Heart left ventricle (tissue), 13 donors: ENCODE measurements at regions not wholly inside any gene's neighbourhood (a gene's known extent, or its start where the extent isn't known, plus 50 kb on each side); places are given as distances from the start of the nearest gene placed in this dataset.

ENCODE experiments used
- POLR2A ChIP-seq, 2 donors: fragments of 450-650 bp; IDR thresholded peaks; one replicate each; pipeline ENCODE4 v1.6.1; 2017; ENCODE audit warnings: antibody characterized with exemption in 2 of 2, mild to moderate bottlenecking in 2 of 2, moderate library complexity in 2 of 2
- TF ChIP-seq, protein P1 (sequence below), 12 donors: fragments of 200-600 bp; sonication (generic) in 4 of 12; IDR thresholded peaks; one replicate each; pipeline versions ENCODE4 v1.5.0 to v1.8.0; 2018 to 2022; ENCODE audit warnings: antibody characterized with exemption in 12 of 12, mild to moderate bottlenecking in 5 of 12
- donor health status: ischemic (EF 13 %, LVEDD 7.1; RV severe dilation, severe dysfunction).
- donor health status: DM: no; HTN: yes; CAD: no.
- donor health status: DM: no; HTN: no; CAD: no.
- donor health status: ischemic (EF 25% LVEDD 6.9; RV normal size, moderate dysfunction).
- donor health status: ischemic (EF 25% LVEDD 5.7; RV mildly dilated, moderate dysfunction).
- donor health status: ischemic (EF 35%, LVEDD 5.7; RV mildly dilated, moderate dysfunction).
- donor health status: nonischemic (EF 11% LVEDD 7.7; RV severe dilation, severe dysfunction).
- donor health status: DM: yes; HTN: yes; CAD: no.
- donor health status: PGD.
- donor health status: ischemic (EF 29% LVEDD 5.4; RV normal size, mild dysfunction).
- donor health status: nonischemic (EF 23%, LVEDD 6.1; RV moderate dilation, normal function).

DNA sequence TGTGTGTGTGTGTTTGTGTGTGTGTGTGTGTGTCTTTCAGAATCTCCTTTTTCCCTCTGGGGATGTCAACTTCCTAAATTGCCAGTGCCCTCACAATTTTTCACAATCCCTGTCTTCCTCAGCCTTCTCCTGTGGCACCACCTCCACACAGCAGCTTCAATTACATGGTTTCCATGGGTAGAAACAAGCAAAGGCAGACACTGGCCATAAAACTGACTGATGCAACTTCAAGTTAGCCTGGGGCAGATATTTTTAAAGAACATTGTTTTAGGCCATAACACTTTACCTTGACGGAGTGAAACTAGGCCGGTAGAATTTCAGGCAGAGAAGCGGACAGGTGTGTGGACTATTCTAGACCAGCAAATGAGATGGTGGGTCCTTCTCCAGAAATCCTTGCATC, 405.8 kb upstream of the SUCLG2 start:
- TF ChIP-seq, protein P1, sequence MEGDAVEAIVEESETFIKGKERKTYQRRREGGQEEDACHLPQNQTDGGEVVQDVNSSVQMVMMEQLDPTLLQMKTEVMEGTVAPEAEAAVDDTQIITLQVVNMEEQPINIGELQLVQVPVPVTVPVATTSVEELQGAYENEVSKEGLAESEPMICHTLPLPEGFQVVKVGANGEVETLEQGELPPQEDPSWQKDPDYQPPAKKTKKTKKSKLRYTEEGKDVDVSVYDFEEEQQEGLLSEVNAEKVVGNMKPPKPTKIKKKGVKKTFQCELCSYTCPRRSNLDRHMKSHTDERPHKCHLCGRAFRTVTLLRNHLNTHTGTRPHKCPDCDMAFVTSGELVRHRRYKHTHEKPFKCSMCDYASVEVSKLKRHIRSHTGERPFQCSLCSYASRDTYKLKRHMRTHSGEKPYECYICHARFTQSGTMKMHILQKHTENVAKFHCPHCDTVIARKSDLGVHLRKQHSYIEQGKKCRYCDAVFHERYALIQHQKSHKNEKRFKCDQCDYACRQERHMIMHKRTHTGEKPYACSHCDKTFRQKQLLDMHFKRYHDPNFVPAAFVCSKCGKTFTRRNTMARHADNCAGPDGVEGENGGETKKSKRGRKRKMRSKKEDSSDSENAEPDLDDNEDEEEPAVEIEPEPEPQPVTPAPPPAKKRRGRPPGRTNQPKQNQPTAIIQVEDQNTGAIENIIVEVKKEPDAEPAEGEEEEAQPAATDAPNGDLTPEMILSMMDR (IDR thresholded peaks at IDR 0.05): no peak
- TF ChIP-seq POLR2A (IDR thresholded peaks at IDR 0.05): no peak
